ENCODE measurements at regions not wholly inside any gene's neighbourhood (a gene's known extent, or its start where the extent isn't known, plus 50 kb on each side); places are given as distances from the start of the nearest gene placed in this dataset.
"Not testable (repeated sequence)": the region's sequence is repeated elsewhere in the genome, so short reads cannot be mapped to it uniquely, and the experiment has no call there.

- ATAC-seq = no peak
These were observed 1676.7 kb downstream of the REEP3 start for GRCh38 chr10:65197935-65198334.

- no peak for ATAC-seq
These were observed 1680.3 kb downstream of the REEP3 start for GRCh38 chr10:65201491-65201890.

- ATAC-seq = no peak
These were observed 1683.8 kb downstream of the REEP3 start for GRCh38 chr10:65204999-65205398.

GRCh38 chr10:65213170-65213569, 1692.0 kb downstream of the REEP3 start:
- no peak for ATAC-seq

GRCh38 chr10:65219444-65219843, 1698.2 kb downstream of the REEP3 start:
- ATAC-seq = no peak

- ATAC-seq = no peak
These were observed 1694.7 kb upstream of the LRRTM3 start for GRCh38 chr10:65231148-65231547.

GRCh38 chr10:65234261-65234660, 1691.6 kb upstream of the LRRTM3 start:
- no peak for ATAC-seq

GRCh38 chr10:65235266-65235665, 1690.6 kb upstream of the LRRTM3 start:
- ATAC-seq = no peak

GRCh38 chr10:65235846-65236245, 1690.0 kb upstream of the LRRTM3 start:
- ATAC-seq = no peak

GRCh38 chr10:65265451-65265954, 1660.3 kb upstream of the LRRTM3 start:
- no peak for ATAC-seq

- not testable (repeated sequence) for ATAC-seq
These were observed 1656.3 kb upstream of the LRRTM3 start for GRCh38 chr10:65269551-65269950.

GRCh38 chr10:65270969-65271368, 1654.9 kb upstream of the LRRTM3 start:
- no peak for ATAC-seq

GRCh38 chr10:65273115-65273514, 1652.7 kb upstream of the LRRTM3 start:
- ATAC-seq = no peak

- ATAC-seq = no peak
These were observed 1650.5 kb upstream of the LRRTM3 start for GRCh38 chr10:65275296-65275695.

- no peak for ATAC-seq
These were observed 1641.3 kb upstream of the LRRTM3 start for GRCh38 chr10:65284495-65285041.

- not testable (repeated sequence) for ATAC-seq
These were observed 1640.1 kb upstream of the LRRTM3 start for GRCh38 chr10:65285726-65286125.

GRCh38 chr10:65291286-65291685, 1634.5 kb upstream of the LRRTM3 start:
- ATAC-seq = no peak

- ATAC-seq = no peak
These were observed 1633.3 kb upstream of the LRRTM3 start for GRCh38 chr10:65292551-65292950.

GRCh38 chr10:65294329-65294728, 1631.5 kb upstream of the LRRTM3 start:
- no peak for ATAC-seq

- no peak for ATAC-seq
These were observed 1624.7 kb upstream of the LRRTM3 start for GRCh38 chr10:65301181-65301580.

GRCh38 chr10:65306201-65306600, 1619.6 kb upstream of the LRRTM3 start:
- no peak for ATAC-seq

- no peak for ATAC-seq
These were observed 1613.0 kb upstream of the LRRTM3 start for GRCh38 chr10:65312876-65313275.

- no peak for ATAC-seq
These were observed 1612.4 kb upstream of the LRRTM3 start for GRCh38 chr10:65313406-65313805.

GRCh38 chr10:65314253-65314652, 1611.6 kb upstream of the LRRTM3 start:
- ATAC-seq = no peak

GRCh38 chr10:65319493-65319892, 1606.3 kb upstream of the LRRTM3 start:
- no peak for ATAC-seq

Data from activated CD4-positive, CD25-positive, alpha-beta regulatory T cell treated with anti-CD3 and anti-CD28 coated beads, Interleukin-2, amount 50 U/mL, for 24 hours (primary cell).